B cell (primary cell): ENCODE measurements at regions not wholly inside any gene's neighbourhood (a gene's known extent, or its start where the extent isn't known, plus 50 kb on each side); places are given as distances from the start of the nearest gene placed in this dataset.

Experiments
- ATAC-seq: fragments of 200-7000 bp; cut with Tn5 transposase; one replicate; pipeline ENCODE4 v1.10.0; 2021; ENCODE audit warnings: low read depth, mild to moderate bottlenecking, moderate number of reproducible peaks, moderate library complexity
- CTCF ChIA-PET: fragments of 350-600 bp; sonication (Branson Sonifier 250); formaldehyde crosslinking; loops from one replicate; lab custom pipeline; 2021; ENCODE audit warnings: antibody characterized with exemption, inconsistent platforms; lab: Charles Lee
- POLR2A ChIA-PET: fragments of 350-600 bp; sonication (Branson Sonifier 250); formaldehyde crosslinking; loops from one replicate; lab custom pipeline; 2021; ENCODE audit warnings: antibody characterized with exemption; lab: Charles Lee
- DNase-seq: peaks from one replicate; pipeline ENCODE4 v3.0.0; 2013
- H2AFZ ChIP-seq: 2 replicates; pipeline ENCODE4 v1.6.1; 2012; ENCODE audit warnings: mild to moderate bottlenecking, low read depth, low read length; ENCODE audit not compliant: insufficient read depth, poor library complexity, severe bottlenecking
- H3K27ac ChIP-seq, 2 donors: 1 replicate in 1 of 2; 2 replicates in 1 of 2; pipeline ENCODE4 v1.5.1; 2012 to 2013; ENCODE audit warnings: low read length in 2 of 2, mild to moderate bottlenecking in 2 of 2, moderate library complexity in 1 of 2
- H3K27me3 ChIP-seq, 4 experiments: fragments of 200-600 bp in 1 of 4; sonication (generic) in 1 of 4; replicated peaks in 1 of 4; 1 replicate in 2 of 4; 2 replicates in 2 of 4; pipeline versions ENCODE4 v1.6.1 to v1.7.0; 2013 to 2016; ENCODE audit warnings: low read length in 3 of 4, mild to moderate bottlenecking in 2 of 4, mixed read lengths in 1 of 4, moderate library complexity in 1 of 4; ENCODE audit not compliant: insufficient read depth in 4 of 4, control insufficient read depth in 3 of 4; ENCODE audit errors: control extremely low read depth in 1 of 4
- H3K36me3 ChIP-seq, 2 experiments: replicated peaks in 1 of 2; 1 replicate in 1 of 2; 2 replicates in 1 of 2; pipeline versions ENCODE4 v1.6.1 to v1.7.1; 2013; ENCODE audit warnings: low read length in 1 of 2; ENCODE audit not compliant: insufficient read depth in 2 of 2, control insufficient read depth in 1 of 2; ENCODE audit errors: control extremely low read depth in 1 of 2, extremely low read depth in 1 of 2
- H3K4me1 ChIP-seq, 2 donors: fragments of 200-600 bp in 1 of 2; sonication (generic) in 1 of 2; 1 replicate in 1 of 2; 2 replicates in 1 of 2; pipeline versions ENCODE4 v1.5.1 to v1.6.1; 2013 to 2017; ENCODE audit warnings: low read length in 2 of 2; ENCODE audit not compliant: control insufficient read depth in 2 of 2, insufficient read depth in 2 of 2
- H3K4me2 ChIP-seq: replicated peaks from 2 replicates; pipeline ENCODE3; 2012; ENCODE audit warnings: mild to moderate bottlenecking, low read depth, low read length; ENCODE audit not compliant: poor library complexity, severe bottlenecking
- H3K4me3 ChIP-seq, 5 experiments: fragments of 200-600 bp in 1 of 5; sonication (generic) in 1 of 5; 1 replicate in 3 of 5; 2 replicates in 2 of 5; pipeline versions ENCODE4 v1.5.1 to v1.7.0; 2011 to 2016; ENCODE audit warnings: low read length in 4 of 5, mild to moderate bottlenecking in 4 of 5, low read depth in 2 of 5, control low read depth in 1 of 5, moderate library complexity in 1 of 5; ENCODE audit not compliant: insufficient read depth in 1 of 5; ENCODE audit errors: control extremely low read depth in 1 of 5, extremely low read depth in 1 of 5
- H3K79me2 ChIP-seq: fragments of 200-600 bp; sonication (generic); one replicate; pipeline ENCODE4 v1.6.0; 2016; ENCODE audit warnings: low read length; ENCODE audit not compliant: control insufficient read depth, insufficient read depth
- H3K9ac ChIP-seq: fragments of 200-600 bp; sonication (generic); 2 replicates; pipeline ENCODE4 v1.6.1; 2017; ENCODE audit warnings: mild to moderate bottlenecking, low read length, moderate library complexity
- H3K9me3 ChIP-seq, 3 donors: one replicate each; pipeline versions ENCODE4 v1.6.1 to v1.7.1; 2013; ENCODE audit warnings: low read length in 2 of 3; ENCODE audit not compliant: control insufficient read depth in 2 of 3, insufficient read depth in 1 of 3; ENCODE audit errors: control extremely low read depth in 1 of 3
- H4K20me1 ChIP-seq: 2 replicates; pipeline ENCODE4 v1.6.0; 2012; ENCODE audit warnings: mild to moderate bottlenecking, low read length; ENCODE audit not compliant: insufficient read depth, control insufficient read depth, poor library complexity, severe bottlenecking
- H3K27ac Mint-ChIP-seq: one replicate; pipeline ENCODE4 v1.8.0; 2021; ENCODE audit warnings: mixed read lengths
- H3K27me3 Mint-ChIP-seq: one replicate; pipeline ENCODE4 v1.8.0; 2021; ENCODE audit warnings: mixed read lengths
- H3K4me1 Mint-ChIP-seq: one replicate; pipeline ENCODE4 v1.8.0; 2021; ENCODE audit warnings: mixed read lengths
- H3K4me3 Mint-ChIP-seq: one replicate; pipeline ENCODE4 v1.8.0; 2021; ENCODE audit warnings: mixed read lengths
- H3K9me3 Mint-ChIP-seq: one replicate; pipeline ENCODE4 v1.8.0; 2022; ENCODE audit warnings: mixed read lengths; ENCODE audit not compliant: insufficient read depth
- EZH2 ChIP-seq: IDR thresholded peaks from 2 replicates; pipeline ENCODE4 v1.6.1; 2012; ENCODE audit warnings: borderline replicate concordance, low read depth, mild to moderate bottlenecking, moderate library complexity, low read length; ENCODE audit not compliant: insufficient read depth, poor library complexity, severe bottlenecking
- WGBS: methylation state at CpG from one replicate; pipeline ENCODE4 v1.1.5; 2013; ENCODE audit warnings: missing lambda C conversion rate; ENCODE audit not compliant: insufficient coverage; 5-methylcytosine and 5-hydroxymethylcytosine counted together
- intact Hi-C: fragments of 100-400 bp; cut with micrococcal nuclease; formaldehyde crosslinking; loops from one replicate; pipeline ENCODE4 v1.10.0; 2022
- TF ChIP-seq, protein P1 (sequence below): fragments of 200-600 bp; IDR thresholded peaks from one replicate; pipeline ENCODE4 v1.8.0; 2022; ENCODE audit warnings: antibody characterized with exemption, mild to moderate bottlenecking

DNA sequence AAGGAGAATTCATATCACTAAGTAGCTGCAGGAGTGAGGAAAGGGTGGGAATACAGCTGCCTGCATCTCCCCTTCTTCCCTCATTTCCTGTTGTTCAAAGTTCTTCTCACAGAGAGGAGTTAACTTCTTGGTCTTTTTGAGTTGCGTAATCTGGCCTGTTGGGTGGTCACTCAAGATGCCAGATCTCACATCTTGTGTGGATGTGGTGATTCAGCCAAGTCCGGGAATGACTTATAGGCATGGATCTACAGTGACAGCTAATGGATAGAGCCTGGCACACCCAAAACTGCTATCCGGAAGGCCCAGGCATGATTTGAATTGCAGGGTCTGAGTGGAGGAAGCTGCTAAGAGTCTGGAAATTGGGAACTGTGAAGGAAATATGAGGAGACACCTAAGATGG, 100.2 kb upstream of the SLC35B3 start:
- H3K27me3 Mint-ChIP-seq, result no peaks in the 10 kb centered on the region

DNA sequence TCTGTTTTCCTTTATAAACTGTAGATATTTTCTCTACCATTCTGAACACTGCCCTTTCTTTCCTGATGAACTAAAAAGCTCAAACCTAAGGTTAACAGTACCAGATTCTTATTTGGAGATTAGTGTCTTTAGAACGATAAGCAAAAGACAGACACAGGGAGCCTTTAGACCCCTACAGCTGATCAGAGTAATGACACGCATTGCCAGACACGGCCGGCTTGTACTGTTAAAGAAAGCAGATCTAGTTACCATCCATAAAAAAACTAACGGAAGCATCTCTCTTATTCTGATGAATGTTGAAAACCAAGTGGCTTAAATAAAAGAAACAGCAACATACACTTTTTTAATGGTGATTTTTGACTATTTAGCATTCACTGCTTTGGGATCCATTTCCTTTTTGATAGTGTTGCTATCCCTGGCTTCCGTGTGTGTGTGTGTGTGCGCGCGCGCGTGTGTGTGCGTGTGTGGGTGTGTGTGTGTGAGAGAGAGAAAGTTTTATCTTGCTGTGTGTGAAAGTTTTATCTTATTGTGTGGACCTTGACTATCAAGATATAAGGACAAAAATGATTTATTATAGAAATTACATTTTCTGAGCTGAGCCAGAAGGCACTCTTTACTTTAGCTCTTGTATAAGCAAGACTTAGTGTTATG, 95.6 kb upstream of the SLC35B3 start:
- intact Hi-C loops, result no loop called here
- POLR2A ChIA-PET, result no interaction called here
- Histone ChIP-seq H2AFZ (no peak overlapping the region), H3K4me1 (no peaks in the 10 kb centered on the region), H3K79me2 (no peaks in the 10 kb centered on the region), H3K27me3 (no peaks in the 10 kb centered on the region), H3K9ac (no peak overlapping the region), H3K36me3 (no peaks in the 10 kb centered on the region), H3K4me3 (no peak overlapping the region), H3K27ac (no peak overlapping the region), H3K4me2 (no peak overlapping the region), H4K20me1 (no peaks in the 10 kb centered on the region), H3K9me3 (no peaks in the 10 kb centered on the region)
- Mint-ChIP-seq H3K27me3 (no peaks in the 10 kb centered on the region), H3K9me3 (no peaks in the 10 kb centered on the region), H3K27ac (no peak overlapping the region), H3K4me3 (no peak overlapping the region), H3K4me1 (no peaks in the 10 kb centered on the region)
- DNase-seq (no peak), ATAC-seq (no peak)
- WGBS, result 80% methylated on average over 2 of the region's 12 CpGs
- TF ChIP-seq, protein P1, sequence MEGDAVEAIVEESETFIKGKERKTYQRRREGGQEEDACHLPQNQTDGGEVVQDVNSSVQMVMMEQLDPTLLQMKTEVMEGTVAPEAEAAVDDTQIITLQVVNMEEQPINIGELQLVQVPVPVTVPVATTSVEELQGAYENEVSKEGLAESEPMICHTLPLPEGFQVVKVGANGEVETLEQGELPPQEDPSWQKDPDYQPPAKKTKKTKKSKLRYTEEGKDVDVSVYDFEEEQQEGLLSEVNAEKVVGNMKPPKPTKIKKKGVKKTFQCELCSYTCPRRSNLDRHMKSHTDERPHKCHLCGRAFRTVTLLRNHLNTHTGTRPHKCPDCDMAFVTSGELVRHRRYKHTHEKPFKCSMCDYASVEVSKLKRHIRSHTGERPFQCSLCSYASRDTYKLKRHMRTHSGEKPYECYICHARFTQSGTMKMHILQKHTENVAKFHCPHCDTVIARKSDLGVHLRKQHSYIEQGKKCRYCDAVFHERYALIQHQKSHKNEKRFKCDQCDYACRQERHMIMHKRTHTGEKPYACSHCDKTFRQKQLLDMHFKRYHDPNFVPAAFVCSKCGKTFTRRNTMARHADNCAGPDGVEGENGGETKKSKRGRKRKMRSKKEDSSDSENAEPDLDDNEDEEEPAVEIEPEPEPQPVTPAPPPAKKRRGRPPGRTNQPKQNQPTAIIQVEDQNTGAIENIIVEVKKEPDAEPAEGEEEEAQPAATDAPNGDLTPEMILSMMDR, result no peak
- no peak for TF ChIP-seq EZH2
- CTCF ChIA-PET, result no interaction called here

More for the DNA sequence above, 100.2 kb upstream of the SLC35B3 start:
- Histone ChIP-seq H4K20me1 (no peaks in the 10 kb centered on the region), H3K27me3 (no peaks in the 10 kb centered on the region), H3K36me3 (no peaks in the 10 kb centered on the region), H3K79me2 (no peaks in the 10 kb centered on the region), H3K4me1 (no peaks in the 10 kb centered on the region), H2AFZ (no peak overlapping the region), H3K27ac (no peak overlapping the region), H3K4me3 (no peak overlapping the region), H3K9ac (no peak overlapping the region), H3K9me3 (peaks cover 0 to 7% (median 2%) of the 10 kb centered on the region in 3 donors), H3K4me2 (no peak overlapping the region)
- 80% methylated on average over 3 of the region's 3 CpGs for WGBS
- intact Hi-C loops, result no loop called here
- ATAC-seq (no peak), DNase-seq (no peak)
- POLR2A ChIA-PET, result no interaction called here
- no peak overlapping the region for H3K4me3 Mint-ChIP-seq
- CTCF ChIA-PET, result no interaction called here
- H3K9me3 Mint-ChIP-seq, result peaks cover 5% of the 10 kb centered on the region
- H3K27ac Mint-ChIP-seq, result no peak overlapping the region
- no peaks in the 10 kb centered on the region for H3K4me1 Mint-ChIP-seq
- TF ChIP-seq EZH2, result no peak
- TF ChIP-seq, protein P1, result no peak
